Jurkat, Clone E6-1 (cell line): ENCODE measurements at regions not wholly inside any gene's neighbourhood (a gene's known extent, or its start where the extent isn't known, plus 50 kb on each side); places are given as distances from the start of the nearest gene placed in this dataset.
"Not testable (repeated sequence)": the region's sequence is repeated elsewhere in the genome, so short reads cannot be mapped to it uniquely, and the experiment has no call there.

Source experiments
- DNase-seq: peaks from one replicate; pipeline ENCODE4 v3.0.0-alpha.2; 2011; ENCODE audit warnings: low read depth, low spot score
- H3K4me3 ChIP-seq: 2 replicates; pipeline ENCODE4 v1.5.1; 2011; ENCODE audit warnings: mild to moderate bottlenecking, low read length, control low read depth, moderate library complexity

DNA sequence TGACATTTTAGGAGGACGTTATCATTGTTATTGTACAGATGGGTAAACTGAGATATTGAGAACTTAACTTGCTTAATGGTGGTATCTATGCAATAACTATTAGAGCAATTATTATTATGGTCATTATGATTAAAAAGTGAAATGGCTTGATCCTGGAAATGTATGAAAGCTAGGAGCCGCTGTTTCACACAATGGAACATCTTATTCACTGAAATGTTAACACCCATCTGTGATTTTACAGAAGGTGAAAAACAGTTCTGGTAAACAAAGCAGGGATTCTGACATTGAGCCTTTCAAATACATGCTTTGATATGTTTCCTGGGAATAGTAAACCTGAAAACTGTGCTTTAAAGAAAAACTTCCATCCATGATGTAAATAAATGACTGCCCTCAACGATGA, 261.4 kb downstream of the BTG1 start:
- DNase-seq: no peak

DNA sequence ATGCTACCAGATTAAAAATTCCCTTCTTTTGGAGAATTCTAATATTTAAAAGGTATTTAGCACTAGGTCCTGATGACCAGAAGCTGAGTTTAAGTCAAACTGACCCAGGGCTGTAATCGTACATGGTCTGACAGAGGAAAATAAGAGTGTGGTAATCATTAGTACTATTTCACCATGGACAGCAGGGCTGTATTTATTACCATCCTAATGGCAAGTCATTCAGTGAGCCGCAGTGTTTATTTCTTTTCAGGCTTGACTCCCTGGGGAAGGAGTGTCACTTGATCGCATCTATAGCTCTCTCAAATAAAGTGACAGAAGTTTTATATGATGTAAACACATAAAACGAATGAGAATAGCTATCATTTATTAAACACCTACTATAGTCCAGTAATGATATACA, 261.8 kb downstream of the BTG1 start:
- DNase-seq: no peak
- no peak overlapping the region for H3K4me3 ChIP-seq

More for the DNA sequence above, 261.4 kb downstream of the BTG1 start:
- H3K4me3 ChIP-seq: no peak overlapping the region

- no peak overlapping the region for H3K4me3 ChIP-seq
- DNase-seq: no peak
These were observed 262.7 kb downstream of the BTG1 start for GRCh38 chr12:91882910-91883309.

GRCh38 chr12:91880528-91880927, 265.1 kb downstream of the BTG1 start:
- no peak for DNase-seq

GRCh38 chr12:91877456-91878235, 268.0 kb downstream of the BTG1 start:
- DNase-seq: no peak
- no peak overlapping the region for H3K4me3 ChIP-seq

More at GRCh38 chr12:91880528-91880927, 265.1 kb downstream of the BTG1 start:
- no peak overlapping the region for H3K4me3 ChIP-seq

DNA sequence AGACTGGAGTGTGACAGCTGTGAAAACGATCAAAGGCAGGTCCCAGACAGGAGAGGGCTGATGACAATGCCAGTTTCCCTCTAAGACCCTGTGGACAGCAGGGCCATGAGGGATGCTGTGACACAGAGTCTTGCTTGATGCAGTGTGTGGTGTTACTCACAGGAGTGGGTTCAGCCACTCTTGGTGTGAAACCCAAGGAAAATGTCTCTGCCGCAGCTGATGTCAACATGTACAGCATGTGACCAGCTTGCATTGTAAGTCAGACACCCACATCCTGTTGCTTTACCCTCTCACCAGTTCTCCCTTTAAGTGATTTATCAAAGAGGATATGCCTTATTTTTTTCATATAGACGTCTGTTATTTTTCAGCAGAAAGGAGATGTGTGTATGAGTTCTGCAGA, 268.6 kb downstream of the BTG1 start:
- peak overlapping the region; percentile 25; the same call in 1 of the 2 replicates for H3K4me3 ChIP-seq
- peak; percentile 94 for DNase-seq

DNA sequence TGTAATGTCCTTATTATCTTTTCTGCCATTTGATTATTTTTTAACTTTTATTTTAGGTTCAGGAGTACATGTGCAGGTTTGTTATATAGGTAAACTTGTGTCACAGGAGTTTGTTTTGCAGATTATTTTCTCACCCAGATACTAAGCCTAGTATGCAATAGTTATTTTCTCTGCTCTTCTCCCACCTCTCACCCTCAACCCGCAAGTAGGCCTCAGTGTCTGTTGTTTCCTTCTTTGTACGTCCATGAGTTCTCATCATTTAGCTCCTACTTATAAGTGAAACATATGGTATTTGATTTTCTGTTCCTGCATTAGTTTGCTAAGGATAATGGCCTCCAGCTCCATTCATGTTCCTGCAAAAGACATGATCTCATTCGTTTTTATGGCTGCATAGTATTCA, 270.0 kb downstream of the BTG1 start:
- not testable (repeated sequence) for H3K4me3 ChIP-seq, DNase-seq

DNA sequence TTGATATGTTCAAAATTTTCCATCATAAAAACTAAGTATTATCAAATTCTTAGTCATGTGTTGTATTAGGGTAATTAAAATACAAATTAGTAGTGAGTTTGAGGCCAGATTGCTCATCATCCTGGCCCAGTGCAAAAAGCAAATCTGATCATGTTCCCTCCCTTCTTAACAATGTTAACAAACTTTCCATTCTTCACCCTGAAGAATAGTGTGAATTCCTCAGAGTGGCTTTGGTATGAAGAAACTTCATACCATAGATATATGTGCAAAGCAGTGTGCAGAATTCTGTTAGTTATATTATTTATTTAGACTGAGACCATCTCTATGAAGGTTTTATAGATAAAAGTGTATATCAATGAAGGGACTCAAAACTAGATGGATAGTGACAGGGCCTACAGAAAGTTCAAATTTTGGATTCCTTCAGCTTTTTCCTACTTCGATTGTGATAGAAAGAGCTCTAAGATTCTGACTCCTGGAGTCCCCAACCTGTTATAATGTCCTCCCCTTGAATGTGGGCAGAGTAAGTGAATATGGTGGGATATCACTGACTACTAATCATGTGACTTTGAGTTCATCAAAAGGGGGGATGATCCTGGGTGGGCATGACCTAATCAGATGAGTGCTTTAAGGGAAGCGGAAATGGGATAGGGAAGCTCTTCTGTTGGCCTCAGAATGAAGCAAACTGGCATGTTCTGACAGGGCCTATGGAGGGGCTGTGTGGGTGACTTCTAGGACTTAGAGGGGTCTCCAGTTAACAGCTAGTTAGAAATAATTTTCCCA, 271.4 kb downstream of the BTG1 start:
- no peak for DNase-seq

GRCh38 chr12:91871751-91872150, 273.9 kb downstream of the BTG1 start:
- no peak overlapping the region for H3K4me3 ChIP-seq
- no peak for DNase-seq

More for the DNA sequence above, 271.4 kb downstream of the BTG1 start:
- no peak overlapping the region for H3K4me3 ChIP-seq

DNA sequence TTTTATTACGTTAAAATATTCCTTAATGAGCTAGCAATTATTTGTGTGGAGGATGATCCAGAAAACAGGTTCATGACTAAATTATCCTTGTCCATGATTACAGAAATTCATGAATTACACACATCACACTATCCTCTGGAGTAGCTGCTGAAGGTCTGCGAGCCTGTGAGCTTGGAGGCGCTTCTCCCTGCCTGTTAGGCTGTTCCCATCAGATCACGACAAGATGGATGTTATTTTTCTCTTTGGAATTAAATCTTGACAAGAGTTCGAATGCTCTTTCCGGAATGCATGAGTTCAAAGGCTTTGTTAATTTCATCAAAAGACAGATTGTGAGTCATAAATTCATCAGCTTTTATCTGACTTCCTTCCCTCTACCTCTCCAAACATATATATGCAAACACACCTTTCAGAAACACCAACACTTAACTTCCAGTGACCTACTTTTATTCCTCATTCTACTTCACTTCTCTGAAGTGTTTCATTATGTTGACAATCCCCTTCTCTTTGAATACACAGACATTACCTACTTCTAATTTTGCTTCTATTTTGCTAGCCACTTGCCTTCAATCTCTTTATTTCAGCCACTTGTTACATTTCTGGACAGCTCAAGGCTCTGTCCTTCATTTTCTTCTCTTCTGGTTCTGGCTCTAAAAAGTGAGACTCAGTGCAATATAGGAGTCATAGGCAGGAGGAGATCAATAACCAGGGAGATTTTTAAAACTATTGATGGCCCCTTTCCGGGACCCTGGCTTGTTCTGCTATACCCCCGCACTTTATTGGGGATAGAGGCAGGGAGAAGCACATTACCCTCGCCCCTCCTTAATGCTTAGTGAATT, 274.6 kb downstream of the BTG1 start:
- DNase-seq: no peak
- no peak overlapping the region for H3K4me3 ChIP-seq

- H3K4me3 ChIP-seq: no peak overlapping the region
- DNase-seq: no peak
These were observed 277.6 kb downstream of the BTG1 start for GRCh38 chr12:91868054-91868453.

- no peak for DNase-seq
- no peak overlapping the region for H3K4me3 ChIP-seq
These were observed 279.1 kb downstream of the BTG1 start for GRCh38 chr12:91866566-91866965.

- DNase-seq: no peak
- H3K4me3 ChIP-seq: no peak overlapping the region
These were observed 281.9 kb downstream of the BTG1 start for GRCh38 chr12:91863702-91864101.

DNA sequence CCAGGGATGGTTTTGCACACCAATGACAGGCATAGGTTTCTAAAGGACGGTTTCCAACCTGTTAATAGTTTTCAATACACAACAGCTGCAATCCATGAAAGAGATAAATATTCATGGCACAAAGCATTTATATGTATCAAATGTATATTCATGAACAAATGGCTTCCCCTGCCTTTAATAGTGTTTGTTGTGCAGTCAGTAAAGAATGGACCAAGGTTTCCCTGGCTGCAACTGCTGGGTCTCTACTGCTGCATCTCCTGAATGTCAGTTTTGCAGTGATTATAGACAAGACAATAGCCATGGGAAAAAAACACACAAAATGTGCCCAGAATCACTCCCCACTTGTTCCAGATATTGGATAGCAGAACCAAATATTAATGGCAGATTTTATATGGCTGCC, 284.1 kb downstream of the BTG1 start:
- no peak overlapping the region for H3K4me3 ChIP-seq
- DNase-seq: no peak

DNA sequence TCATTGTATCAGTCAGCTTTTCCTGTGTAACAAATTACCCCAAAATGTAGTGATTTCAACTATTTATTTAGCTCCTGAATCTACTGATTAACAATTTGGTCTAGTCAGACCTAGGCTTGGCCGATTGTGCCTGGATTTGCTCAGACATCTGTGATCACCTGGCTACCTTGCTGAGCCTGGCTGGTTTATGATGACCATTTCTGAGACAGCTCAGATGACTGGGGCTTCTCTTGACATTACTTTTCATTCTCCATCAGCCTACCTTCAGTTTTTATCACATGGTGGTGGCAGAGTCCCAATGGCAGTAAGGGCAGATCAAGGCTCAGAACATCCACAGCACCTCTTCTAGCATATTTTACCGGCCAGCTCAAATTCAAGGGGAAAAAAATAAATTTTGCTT, 286.3 kb downstream of the BTG1 start:
- H3K4me3 ChIP-seq: no peak overlapping the region
- no peak for DNase-seq

- DNase-seq: no peak
- H3K4me3 ChIP-seq: no peak overlapping the region
These were observed 287.7 kb downstream of the BTG1 start for GRCh38 chr12:91857813-91858542.

DNA sequence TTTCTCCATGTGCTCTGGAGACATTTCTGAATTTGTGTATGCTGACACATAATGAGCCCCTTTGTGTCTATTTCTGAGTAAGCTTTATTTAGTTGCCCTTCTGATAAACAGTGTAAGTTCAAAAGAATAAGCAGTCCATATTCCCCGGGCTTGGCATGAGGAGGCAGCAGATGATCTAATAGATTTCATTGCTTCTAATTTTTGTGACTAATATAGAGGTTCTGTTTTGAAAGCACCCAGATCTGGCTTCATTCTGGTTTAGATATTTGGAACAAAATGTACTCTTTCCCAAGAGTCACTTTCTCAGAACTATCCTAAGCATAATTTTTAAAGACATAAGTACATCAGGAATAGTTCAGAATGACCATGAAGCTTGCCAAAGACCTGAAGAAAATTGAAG, 290.9 kb downstream of the BTG1 start:
- no peak overlapping the region for H3K4me3 ChIP-seq
- DNase-seq: no peak

DNA sequence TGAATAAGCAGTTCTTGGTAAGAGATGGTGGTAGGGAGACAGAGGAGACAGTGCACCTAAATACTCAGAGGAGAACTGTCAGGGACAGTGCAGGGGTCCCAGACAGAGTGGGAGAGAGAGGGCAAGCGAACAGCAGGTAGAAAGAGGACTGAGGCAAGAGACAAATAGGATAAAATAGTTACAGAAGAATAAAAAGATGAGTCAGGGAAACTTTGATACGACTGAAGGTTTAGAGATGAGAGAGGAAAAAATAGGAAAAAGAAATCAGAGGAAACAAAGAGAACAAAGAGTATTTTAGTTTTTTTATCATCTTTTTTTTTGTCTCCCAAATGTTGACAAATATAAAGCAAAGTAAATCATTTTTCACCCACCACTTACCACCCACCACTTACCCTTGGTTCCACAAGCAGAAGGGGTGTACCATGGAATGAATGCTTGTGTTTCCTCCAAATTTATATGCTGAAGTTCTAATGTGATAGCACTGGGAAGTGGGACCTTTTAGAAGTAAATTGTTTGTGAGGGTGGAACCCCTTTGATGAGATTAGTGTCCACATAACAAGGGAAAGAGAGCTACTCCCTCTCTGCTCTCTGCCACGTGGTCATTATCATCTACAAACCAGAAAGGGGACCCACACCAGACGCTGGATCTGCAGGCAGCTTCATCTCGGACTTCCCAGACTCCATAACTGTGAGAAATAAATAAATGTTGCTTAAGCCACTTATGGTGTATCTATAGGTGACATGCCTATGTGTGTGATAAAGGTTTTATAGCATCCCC, 292.1 kb downstream of the BTG1 start:
- no peak for DNase-seq
- no peak overlapping the region for H3K4me3 ChIP-seq
